ENCODE measurements at regions not wholly inside any gene's neighbourhood (a gene's known extent, or its start where the extent isn't known, plus 50 kb on each side); places are given as distances from the start of the nearest gene placed in this dataset.

- no peak overlapping the region for H3K18ac ChIP-seq (ENCODE audit: low read depth, low read length)
- no peak overlapping the region for H2BK15ac ChIP-seq (ENCODE audit: low read depth, low read length)
- H2BK5ac ChIP-seq (ENCODE audit: low read depth, low read length, poor library complexity, severe bottlenecking) = no peak overlapping the region
- peak overlapping the region; percentile 35 for H2AFZ ChIP-seq (replicated peaks; ENCODE audit: low read length, poor library complexity)
- ChIA-PET POLR2A (ENCODE audit: unreplicated experiment) (no interaction called here), CTCF (no interaction called here)
- intact Hi-C loops (cut with micrococcal nuclease) = no loop called here
- H4K20me1 ChIP-seq (ENCODE audit: insufficient read depth, low read length) = no peaks in the 10 kb centered on the region
- BruUV-seq (replicated peaks) = no TSS peak
- dilution Hi-C loops (cut with HindIII; ENCODE audit: low sequenced_read_pairs, unreplicated experiment) = no loop called here
- DNase-seq (no peak), ATAC-seq (ENCODE audit: low read depth) (no peak)
- no CpG with 5 or more reads among the region's 9 CpGs for WGBS, 2 experiments (ENCODE audit: extremely low coverage in 2 of 2, insufficient read length in 1 of 2)
- H3K4ac ChIP-seq (ENCODE audit: low read depth, low read length) = no peak overlapping the region
- H3K4me3 ChIP-seq (ENCODE audit: insufficient read depth, low read depth, low read length) = no peak overlapping the region
- no peak overlapping the region for H3K9ac ChIP-seq (ENCODE audit: low read depth, low read length)
- in situ Hi-C loops (cut with MboI; ENCODE audit: low sequenced_read_pairs) = no loop called here
- H3K36me3 ChIP-seq (ENCODE audit: control insufficient read depth, insufficient read depth, low read length) = no peaks in the 10 kb centered on the region
- H3K23ac ChIP-seq (ENCODE audit: low read depth, low read length) = no peak overlapping the region
- H3K79me1 ChIP-seq (ENCODE audit: low read depth in 1 of 2, low read length in 2 of 2) = no peaks in the 10 kb centered on the region
- no peaks in the 10 kb centered on the region; the same call in 1 of the 2 replicates for H3K4me1 ChIP-seq (ENCODE audit: control insufficient read depth, insufficient read depth, low read length)
- no peak overlapping the region for H2BK20ac ChIP-seq (ENCODE audit: low read depth, low read length)
- H2AK5ac ChIP-seq (ENCODE audit: low read depth, low read length) = no peak overlapping the region
- TF ChIP-seq CHD1 (IDR thresholded peaks at IDR 0.05; ENCODE audit: low read depth, low read length) (no peak), POLR2A (IDR thresholded peaks at IDR 0.05; ENCODE audit: low read depth, low read length) (no peak), SMC3 (IDR thresholded peaks at IDR 0.05; ENCODE audit: low read depth, low read length) (no peak), MAZ (IDR thresholded peaks at IDR 0.05; ENCODE audit: borderline replicate concordance, low read depth, low read length) (no peak), RAD21 (IDR thresholded peaks at IDR 0.05; ENCODE audit: low read length) (no peak), ELK1 (IDR thresholded peaks at IDR 0.05; ENCODE audit: borderline replicate concordance, low read depth, low read length) (no peak), USF2 (IDR thresholded peaks at IDR 0.05; ENCODE audit: low read depth, low read length) (no peak), RFX5 (IDR thresholded peaks at IDR 0.05; ENCODE audit: low read depth, low read length) (no peak), MAFK (IDR thresholded peaks at IDR 0.05; ENCODE audit: low read depth, low read length) (no peak), BHLHE40 (IDR thresholded peaks at IDR 0.05; ENCODE audit: low read depth, low read length) (no peak)
- H3K56ac ChIP-seq (ENCODE audit: extremely low read depth, insufficient read depth, low read length) = no peak overlapping the region
- H2AK9ac ChIP-seq (replicated peaks; ENCODE audit: low read depth, low read length, poor library complexity) = no peak overlapping the region
- no peak overlapping the region for H4K91ac ChIP-seq (ENCODE audit: insufficient read depth, low read depth, low read length)
- no peak overlapping the region for H4K8ac ChIP-seq (ENCODE audit: low read depth in 2 of 2, low read length in 2 of 2)
- H3K4me2 ChIP-seq (ENCODE audit: low read depth, low read length) = peak overlapping the region; percentile 69
- 0 out of 2 replicates have a peak overlapping the region, but pooled peaks have one; percentile 17 for H3K14ac ChIP-seq (replicated peaks; ENCODE audit: low read depth, low read length)
- no peak overlapping the region for H2BK120ac ChIP-seq (ENCODE audit: low read depth, low read length)
- H3K27me3 ChIP-seq (ENCODE audit: control insufficient read depth, insufficient read depth, low read length) = peaks cover 10% of the 10 kb centered on the region
- H3K9me1 ChIP-seq (ENCODE audit: insufficient read depth, low read length) = no peaks in the 10 kb centered on the region
- H3K27ac ChIP-seq (ENCODE audit: insufficient read depth, low read length) = no peak overlapping the region
- no peaks in the 10 kb centered on the region for H3K9me3 ChIP-seq (ENCODE audit: control insufficient read depth, insufficient read depth, low read length)
- no peak overlapping the region; the same call in 1 of the 2 replicates for H4K5ac ChIP-seq (ENCODE audit: low read depth, low read length)
Observed at GRCh38 chr16:51592535-51593300, 441.6 kb upstream of the SALL1 start.

Data from IMR-90 (cell line).